Fibroblast of skin of left quadriceps (primary cell): ENCODE measurements at regions not wholly inside any gene's neighbourhood (a gene's known extent, or its start where the extent isn't known, plus 50 kb on each side); places are given as distances from the start of the nearest gene placed in this dataset.
"Not testable (repeated sequence)": the region's sequence is repeated elsewhere in the genome, so short reads cannot be mapped to it uniquely, and the experiment has no call there.

Experiments used
- DNase-seq, 2 experiments: peaks; one replicate each; pipeline ENCODE4 v3.0.0-alpha.2; 2013; ENCODE audit warnings: low read depth in 2 of 2

DNA sequence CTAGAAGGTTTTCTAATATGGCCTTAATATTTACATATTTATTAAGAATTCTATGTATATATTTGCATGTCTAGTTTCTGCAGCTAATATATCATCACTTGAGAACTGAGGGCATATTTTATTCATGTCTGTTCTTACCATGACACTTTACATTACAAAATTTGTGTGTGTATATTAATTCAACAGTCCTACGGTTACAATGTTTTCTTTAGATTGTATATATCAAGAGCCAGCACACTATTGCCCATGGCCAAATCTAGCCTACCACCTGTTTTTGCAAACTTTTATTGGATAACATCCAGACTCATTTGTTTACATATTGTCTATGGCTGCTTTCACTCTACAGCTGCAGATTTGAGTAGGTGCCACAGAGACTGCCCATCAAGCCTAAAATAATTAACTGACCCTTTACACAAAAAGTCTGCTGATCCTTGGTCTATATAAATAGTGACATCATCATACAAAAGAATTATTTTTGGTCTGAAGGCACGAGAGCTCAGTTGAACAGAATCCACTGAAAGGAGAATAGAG lies 577.4 kb upstream of the PBX1 start:
- DNase-seq: no peak

DNA sequence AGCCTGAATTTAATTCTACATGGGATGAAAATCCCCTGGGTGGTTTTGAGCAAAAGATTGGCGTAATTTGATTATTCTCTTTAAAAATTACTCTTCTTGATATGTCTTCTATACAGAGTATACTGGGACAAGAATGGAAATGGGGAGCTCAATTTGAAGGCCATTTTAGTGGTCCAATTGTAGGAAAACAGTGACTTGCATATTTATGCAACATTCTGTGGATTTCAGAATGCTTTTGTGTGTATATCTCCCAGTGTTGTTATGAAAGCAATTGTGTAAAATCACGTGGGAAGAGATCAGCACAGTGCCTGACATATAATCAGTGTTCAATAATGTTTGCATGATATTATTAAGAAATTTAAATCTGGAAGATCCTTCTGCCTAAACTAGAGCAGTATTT lies 575.9 kb upstream of the PBX1 start:
- DNase-seq: no peak

GRCh38 chr1:163985700-163986099 lies 573.3 kb upstream of the PBX1 start:
- no peak for DNase-seq

DNA sequence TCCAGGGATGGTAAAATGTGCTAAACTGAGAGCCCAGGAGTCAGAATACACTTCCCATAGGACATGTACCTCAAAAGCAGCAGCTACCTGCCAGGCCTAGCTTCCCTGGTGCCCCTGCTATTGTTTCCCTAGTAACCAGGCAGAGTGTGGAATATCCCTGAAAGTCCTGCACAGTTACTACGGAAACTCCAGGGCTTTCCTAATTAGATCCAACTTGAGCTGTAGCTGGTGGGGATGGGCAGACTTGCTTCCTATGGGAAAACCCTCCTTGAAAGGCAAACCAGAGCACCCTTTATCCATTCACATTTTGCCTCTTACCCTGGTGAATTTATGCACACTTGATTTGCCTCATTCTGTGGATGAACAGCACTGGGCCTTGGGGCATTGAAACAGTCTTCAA lies 559.9 kb upstream of the PBX1 start:
- no peak for DNase-seq

DNA sequence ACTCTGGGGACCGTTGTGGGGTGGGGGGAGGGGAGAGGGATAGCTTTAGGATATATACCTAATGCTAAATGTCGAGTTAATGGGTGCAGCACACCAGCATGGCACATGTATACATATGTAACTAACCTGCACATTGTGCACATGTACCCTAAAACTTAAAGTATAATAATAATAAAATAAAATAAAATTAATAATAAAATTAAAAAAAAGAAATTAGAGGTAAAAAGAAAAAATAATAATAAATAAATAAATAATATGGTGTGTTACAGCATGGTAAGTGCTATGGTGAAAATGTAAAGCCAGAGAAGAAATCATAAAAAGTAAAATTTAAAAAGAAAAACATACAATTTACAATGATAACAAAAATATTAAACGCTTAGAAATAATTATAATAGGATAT lies 552.8 kb upstream of the PBX1 start:
- DNase-seq: not testable (repeated sequence)

DNA sequence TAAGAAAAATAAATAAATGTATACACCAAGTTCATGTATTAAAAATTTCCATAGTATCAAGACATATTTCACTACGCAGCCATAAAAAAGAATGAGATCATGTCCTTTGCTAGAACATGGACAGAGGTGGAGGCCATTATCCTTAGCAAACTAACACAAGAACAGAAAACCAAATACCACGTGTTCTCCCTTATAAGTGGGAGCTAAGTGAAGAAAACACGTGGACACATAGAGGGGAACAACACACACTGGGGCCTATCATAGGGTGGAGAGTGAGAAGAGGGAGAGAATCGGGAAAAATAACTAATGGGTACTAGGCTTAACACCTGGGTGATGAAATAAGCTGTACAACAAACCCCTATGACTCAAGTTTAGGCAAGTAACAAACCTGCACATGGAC lies 552.4 kb upstream of the PBX1 start:
- no peak for DNase-seq

DNA sequence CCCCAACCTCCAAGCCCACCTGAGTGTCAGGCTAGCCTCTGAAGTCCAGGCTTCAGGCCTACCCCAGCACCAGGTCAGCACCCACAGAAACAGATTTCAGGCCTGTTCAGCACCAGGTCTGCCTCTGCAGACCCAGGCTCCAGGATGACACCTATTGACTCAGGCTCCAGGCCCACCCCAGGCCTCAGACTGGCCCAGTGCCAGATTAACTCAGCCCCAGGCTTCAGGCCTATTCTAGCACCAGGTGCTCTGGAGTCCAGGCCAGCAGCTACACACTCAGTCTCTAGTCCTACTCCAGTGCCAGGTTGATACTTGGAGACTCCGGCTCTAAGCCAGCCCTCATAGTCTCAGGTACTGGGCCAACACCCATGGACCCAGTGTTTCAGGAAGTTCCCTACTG lies 541.7 kb upstream of the PBX1 start:
- DNase-seq: no peak

DNA sequence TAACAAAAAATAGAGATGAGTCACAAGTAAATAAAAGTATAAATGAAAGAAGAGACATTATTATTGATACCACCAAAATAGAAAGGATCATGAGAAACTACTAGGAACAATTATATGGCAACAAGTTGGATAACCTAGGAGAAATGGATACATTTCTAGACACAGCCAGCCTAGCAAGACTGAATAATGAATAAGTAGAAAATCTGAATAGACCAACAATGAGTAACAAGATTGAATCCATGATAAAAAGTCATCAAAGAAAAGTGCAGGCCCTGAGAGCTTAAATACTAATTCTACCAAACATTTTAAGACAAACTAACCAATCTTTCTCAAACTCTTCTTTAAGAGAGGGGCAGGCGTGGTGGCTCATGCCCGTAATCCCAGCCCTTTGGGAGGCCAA lies 538.6 kb upstream of the PBX1 start:
- DNase-seq: no peak

DNA sequence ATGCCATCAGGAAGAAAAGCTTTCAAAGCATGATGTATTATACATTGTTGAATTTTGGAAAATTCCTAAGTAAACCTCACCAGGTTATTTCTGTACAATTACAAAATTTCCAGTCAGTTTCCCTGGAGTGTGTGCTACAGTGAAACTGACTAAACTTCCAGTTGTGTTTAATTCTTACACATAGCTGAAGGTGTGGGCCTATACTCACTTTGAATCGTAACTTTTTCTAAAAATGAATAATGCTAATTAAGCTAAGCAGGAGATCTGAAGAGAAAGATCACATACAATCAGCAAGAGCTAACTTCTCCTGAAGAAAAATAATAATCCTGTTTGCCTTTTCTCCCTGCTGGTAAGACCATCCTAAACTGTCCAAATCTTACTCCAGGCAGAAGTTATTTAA lies 537.2 kb upstream of the PBX1 start:
- no peak for DNase-seq

- DNase-seq: no peak
These were observed 525.2 kb upstream of the PBX1 start for GRCh38 chr1:164033782-164034181.

- DNase-seq: no peak
These were observed 518.2 kb upstream of the PBX1 start for GRCh38 chr1:164040754-164041153.

DNA sequence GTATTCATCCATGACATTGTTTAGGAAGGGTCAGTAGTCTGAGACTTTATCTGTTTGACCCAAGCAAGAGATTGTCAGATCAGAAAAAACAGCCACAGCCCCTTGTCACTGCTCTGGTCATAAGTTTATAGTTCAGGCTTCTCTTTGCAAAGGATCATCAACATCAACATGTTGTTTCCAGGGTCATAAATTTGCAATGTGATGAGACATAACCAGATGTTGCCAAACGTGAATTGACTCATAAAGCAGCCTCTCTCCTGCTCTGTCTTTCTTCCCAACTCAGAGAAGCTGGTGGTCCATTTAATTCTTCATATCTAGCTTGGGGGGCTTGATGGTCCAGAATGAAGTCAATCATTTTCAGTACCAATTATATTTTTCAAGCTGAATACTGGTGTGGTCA lies 507.2 kb upstream of the PBX1 start:
- DNase-seq: peak; percentile 7 to 13

DNA sequence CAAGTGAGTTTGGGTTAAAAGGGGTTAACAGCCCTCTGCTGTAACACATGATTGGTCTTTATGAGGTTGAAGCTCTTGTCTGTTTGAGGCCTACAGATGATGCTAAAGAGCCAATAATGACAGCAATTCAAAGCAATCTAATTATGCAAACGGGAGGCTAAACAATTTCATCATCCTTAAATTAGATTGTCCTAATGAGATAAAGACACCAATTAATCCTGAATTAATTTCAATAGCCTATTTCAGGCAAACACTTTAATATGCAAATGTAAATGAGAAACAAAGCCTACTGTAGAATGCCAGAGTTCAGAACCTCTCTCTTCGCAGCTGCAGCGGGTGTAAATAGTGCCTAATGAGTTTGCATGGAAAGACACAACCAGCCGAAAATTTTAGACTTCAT lies 504.7 kb upstream of the PBX1 start:
- no peak for DNase-seq

DNA sequence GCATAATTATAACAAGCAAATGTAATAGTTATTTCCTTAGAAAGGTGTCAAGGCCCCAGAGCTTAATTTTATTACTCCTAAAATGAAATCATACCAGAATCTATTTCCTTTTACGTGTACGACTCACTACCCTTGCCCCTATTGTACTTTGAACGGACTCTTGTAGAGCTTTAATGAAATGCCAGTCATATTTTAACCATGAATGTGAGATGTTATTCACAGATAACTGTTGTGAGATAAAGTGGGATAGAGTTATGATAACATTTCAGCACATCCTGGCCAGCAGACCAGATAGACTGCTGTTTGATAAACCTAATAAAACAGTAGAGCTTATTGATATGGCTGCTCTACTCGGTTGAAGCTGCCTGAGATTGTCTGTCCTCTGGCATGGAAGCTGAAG lies 500.8 kb upstream of the PBX1 start:
- peak; percentile 15 to 24 for DNase-seq

- DNase-seq: no peak
These were observed 497.5 kb upstream of the PBX1 start for GRCh38 chr1:164061528-164061927.

DNA sequence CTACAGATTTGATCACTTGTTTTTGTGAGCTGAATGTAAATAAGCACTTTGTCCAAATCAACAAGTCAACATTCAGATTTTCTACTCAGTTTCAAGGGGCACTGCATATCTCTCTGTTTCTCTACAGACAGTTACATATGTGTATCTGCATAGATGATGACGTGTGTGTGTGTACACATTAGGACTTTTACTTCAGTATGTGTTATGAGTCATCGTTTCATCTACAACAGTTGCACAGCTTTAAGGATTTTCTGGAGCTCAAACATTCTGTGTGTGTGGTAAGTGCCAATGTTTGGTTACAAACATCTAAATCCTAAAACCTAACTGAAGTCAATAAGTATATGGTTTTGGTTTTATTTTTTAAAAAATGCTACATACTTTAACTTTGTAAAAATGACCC lies 494.5 kb upstream of the PBX1 start:
- DNase-seq: peak in 1 of 2 experiments; percentile 4

GRCh38 chr1:164071288-164071687 lies 487.7 kb upstream of the PBX1 start:
- no peak for DNase-seq

- no peak for DNase-seq
These were observed 472.2 kb upstream of the PBX1 start for GRCh38 chr1:164086832-164087231.

- no peak for DNase-seq
These were observed 471.0 kb upstream of the PBX1 start for GRCh38 chr1:164087906-164088453.

GRCh38 chr1:164092603-164093353 lies 466.2 kb upstream of the PBX1 start:
- DNase-seq: no peak

DNA sequence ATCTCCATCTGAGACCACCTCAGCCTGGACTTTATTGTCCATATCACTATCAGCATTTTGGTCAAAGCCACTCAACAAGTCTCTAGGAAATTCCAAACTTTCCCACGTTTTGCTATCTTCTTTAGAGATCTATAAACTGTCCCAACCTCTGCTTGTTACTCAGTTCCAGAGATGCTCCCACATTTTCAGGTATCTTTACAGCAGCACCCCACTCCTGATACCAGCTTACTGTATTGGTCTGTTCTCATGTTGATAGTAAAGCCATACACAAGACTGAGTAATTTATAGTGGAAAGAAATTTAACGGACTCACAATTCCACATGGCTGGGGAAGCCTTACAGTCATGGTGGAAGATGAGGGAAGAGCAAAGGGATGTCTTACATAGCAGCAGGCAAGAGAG lies 465.4 kb upstream of the PBX1 start:
- no peak for DNase-seq

GRCh38 chr1:164101802-164102201 lies 457.2 kb upstream of the PBX1 start:
- DNase-seq: no peak

DNA sequence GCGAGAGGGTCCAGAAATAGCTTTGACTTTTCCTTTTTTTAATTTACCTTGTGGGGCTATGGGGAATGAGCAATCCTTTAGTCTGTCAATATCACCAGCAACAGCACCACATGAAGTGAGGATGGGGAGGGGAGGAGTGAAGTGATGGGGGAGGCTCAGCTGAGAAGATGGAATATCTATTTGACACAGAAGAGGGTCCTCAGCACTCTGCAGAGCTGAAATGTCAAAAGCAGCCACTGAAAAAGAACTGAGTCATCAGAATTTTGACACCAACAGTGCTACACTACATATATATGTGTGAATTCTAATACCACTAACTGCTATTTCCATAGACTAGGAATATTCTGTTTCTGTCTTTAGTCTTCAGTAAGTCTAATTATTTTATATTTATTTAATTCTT lies 427.0 kb upstream of the PBX1 start:
- DNase-seq: no peak
